CD4-positive, alpha-beta T cell treated with Interleukin-2 at 100 ng/mL for 4 hours (primary cell): ENCODE measurements at regions not wholly inside any gene's neighbourhood (a gene's known extent, or its start where the extent isn't known, plus 50 kb on each side); places are given as distances from the start of the nearest gene placed in this dataset.
"Not testable (repeated sequence)": the region's sequence is repeated elsewhere in the genome, so short reads cannot be mapped to it uniquely, and the experiment has no call there.

Experiments
- DNase-seq: peaks from one replicate; pipeline ENCODE4 v3.0.0-alpha.2; 2020; ENCODE audit warnings: low spot score

- DNase-seq, result no peak
These were observed 683.1 kb upstream of the POM121L12 start for GRCh38 chr7:52352013-52352981.

GRCh38 chr7:52344015-52344414 lies 691.4 kb upstream of the POM121L12 start:
- DNase-seq, result no peak

GRCh38 chr7:52340067-52340466 lies 695.4 kb upstream of the POM121L12 start:
- DNase-seq, result no peak

- DNase-seq, result not testable (repeated sequence)
These were observed 707.1 kb upstream of the POM121L12 start for GRCh38 chr7:52328328-52328727.

GRCh38 chr7:52325237-52325636 lies 710.2 kb upstream of the POM121L12 start:
- DNase-seq, result no peak

- DNase-seq, result no peak
These were observed 712.2 kb upstream of the POM121L12 start for GRCh38 chr7:52323202-52323746.

- DNase-seq, result no peak
These were observed 714.8 kb upstream of the POM121L12 start for GRCh38 chr7:52320610-52321009.

- DNase-seq, result no peak
These were observed 717.5 kb upstream of the POM121L12 start for GRCh38 chr7:52317921-52318320.

GRCh38 chr7:52311886-52312285 lies 723.5 kb upstream of the POM121L12 start:
- no peak for DNase-seq

GRCh38 chr7:52309631-52310030 lies 725.8 kb upstream of the POM121L12 start:
- DNase-seq, result no peak

GRCh38 chr7:52302765-52303520 lies 732.5 kb upstream of the POM121L12 start:
- no peak for DNase-seq

- DNase-seq, result no peak
These were observed 738.3 kb upstream of the POM121L12 start for GRCh38 chr7:52297128-52297527.

- no peak for DNase-seq
These were observed 740.5 kb upstream of the POM121L12 start for GRCh38 chr7:52294942-52295341.

- no peak for DNase-seq
These were observed 746.2 kb upstream of the POM121L12 start for GRCh38 chr7:52289247-52289646.

- no peak for DNase-seq
These were observed 747.7 kb upstream of the POM121L12 start for GRCh38 chr7:52287698-52288097.

- no peak for DNase-seq
These were observed 749.7 kb upstream of the POM121L12 start for GRCh38 chr7:52285689-52286088.

- no peak for DNase-seq
These were observed 752.1 kb upstream of the POM121L12 start for GRCh38 chr7:52283335-52283734.

- DNase-seq, result no peak
These were observed 761.5 kb upstream of the POM121L12 start for GRCh38 chr7:52273685-52274610.

- DNase-seq, result no peak
These were observed 763.7 kb upstream of the POM121L12 start for GRCh38 chr7:52271703-52272102.

- DNase-seq, result no peak
These were observed 765.1 kb upstream of the POM121L12 start for GRCh38 chr7:52270301-52270700.

GRCh38 chr7:52269669-52270068 lies 765.8 kb upstream of the POM121L12 start:
- DNase-seq, result no peak

GRCh38 chr7:52261057-52261456 lies 774.4 kb upstream of the POM121L12 start:
- no peak for DNase-seq
